ENCODE measurements at regions not wholly inside any gene's neighbourhood (a gene's known extent, or its start where the extent isn't known, plus 50 kb on each side); places are given as distances from the start of the nearest gene placed in this dataset.

- Histone ChIP-seq H3K4me3 (ENCODE audit: low read depth, low read length) (no peak overlapping the region), H3K79me2 (ENCODE audit: control insufficient read depth, insufficient read depth, low read length, unreplicated experiment) (no peaks in the 10 kb centered on the region), H2AFZ (ENCODE audit: low read length, unreplicated experiment) (no peak overlapping the region), H3K27ac (ENCODE audit: low read depth, low read length) (no peak overlapping the region), H3K36me3 (ENCODE audit: insufficient read depth, low read length) (no peaks in the 10 kb centered on the region), H3K27me3 (ENCODE audit: insufficient read depth, low read length) (no peaks in the 10 kb centered on the region), H3K4me1 (ENCODE audit: control insufficient read depth, insufficient read depth, low read length, unreplicated experiment) (peaks cover 21% of the 10 kb centered on the region)
Measured at GRCh38 chr20:7629880-7630279, 310.4 kb downstream of the HAO1 start.

GRCh38 chr20:7637184-7637583 lies 303.1 kb downstream of the HAO1 start:
- no peak overlapping the region for H2AFZ ChIP-seq (ENCODE audit: low read length, unreplicated experiment)
- H3K27me3 ChIP-seq (ENCODE audit: insufficient read depth, low read length): no peaks in the 10 kb centered on the region
- H3K36me3 ChIP-seq (ENCODE audit: insufficient read depth, low read length): no peaks in the 10 kb centered on the region
- H3K79me2 ChIP-seq (ENCODE audit: control insufficient read depth, insufficient read depth, low read length, unreplicated experiment): no peaks in the 10 kb centered on the region
- H3K4me3 ChIP-seq (ENCODE audit: low read depth, low read length): no peak overlapping the region
- H3K4me1 ChIP-seq (ENCODE audit: control insufficient read depth, insufficient read depth, low read length, unreplicated experiment): no peaks in the 10 kb centered on the region
- no peak overlapping the region for H3K27ac ChIP-seq (ENCODE audit: low read depth, low read length)

GRCh38 chr20:7650086-7650879 lies 290.0 kb downstream of the HAO1 start:
- H3K27ac ChIP-seq (ENCODE audit: low read depth, low read length): no peak overlapping the region
- no peaks in the 10 kb centered on the region for H3K79me2 ChIP-seq (ENCODE audit: control insufficient read depth, insufficient read depth, low read length, unreplicated experiment)
- H3K4me1 ChIP-seq (ENCODE audit: control insufficient read depth, insufficient read depth, low read length, unreplicated experiment): no peaks in the 10 kb centered on the region
- no peaks in the 10 kb centered on the region for H3K36me3 ChIP-seq (ENCODE audit: insufficient read depth, low read length)
- no peak overlapping the region for H2AFZ ChIP-seq (ENCODE audit: low read length, unreplicated experiment)
- H3K4me3 ChIP-seq (ENCODE audit: low read depth, low read length): no peak overlapping the region
- no peaks in the 10 kb centered on the region for H3K27me3 ChIP-seq (ENCODE audit: insufficient read depth, low read length)

GRCh38 chr20:7654231-7654630 lies 286.0 kb downstream of the HAO1 start:
- Histone ChIP-seq H3K36me3 (ENCODE audit: insufficient read depth, low read length) (no peaks in the 10 kb centered on the region), H3K27me3 (ENCODE audit: insufficient read depth, low read length) (no peaks in the 10 kb centered on the region), H3K27ac (ENCODE audit: low read depth, low read length) (no peak overlapping the region), H3K79me2 (ENCODE audit: control insufficient read depth, insufficient read depth, low read length, unreplicated experiment) (no peaks in the 10 kb centered on the region), H2AFZ (ENCODE audit: low read length, unreplicated experiment) (no peak overlapping the region), H3K4me1 (ENCODE audit: control insufficient read depth, insufficient read depth, low read length, unreplicated experiment) (no peaks in the 10 kb centered on the region), H3K4me3 (ENCODE audit: low read depth, low read length) (no peak overlapping the region)

- Histone ChIP-seq H3K27me3 (ENCODE audit: insufficient read depth, low read length) (no peaks in the 10 kb centered on the region), H3K36me3 (ENCODE audit: insufficient read depth, low read length) (no peaks in the 10 kb centered on the region), H3K4me1 (ENCODE audit: control insufficient read depth, insufficient read depth, low read length, unreplicated experiment) (no peaks in the 10 kb centered on the region), H2AFZ (ENCODE audit: low read length, unreplicated experiment) (no peak overlapping the region), H3K79me2 (ENCODE audit: control insufficient read depth, insufficient read depth, low read length, unreplicated experiment) (no peaks in the 10 kb centered on the region), H3K4me3 (ENCODE audit: low read depth, low read length) (no peak overlapping the region), H3K27ac (ENCODE audit: low read depth, low read length) (no peak overlapping the region)
Measured at GRCh38 chr20:7656687-7657467, 283.4 kb downstream of the HAO1 start.

GRCh38 chr20:7657569-7657968 lies 282.7 kb downstream of the HAO1 start:
- Histone ChIP-seq H3K27ac (ENCODE audit: low read depth, low read length) (no peak overlapping the region), H3K27me3 (ENCODE audit: insufficient read depth, low read length) (no peaks in the 10 kb centered on the region), H2AFZ (ENCODE audit: low read length, unreplicated experiment) (no peak overlapping the region), H3K36me3 (ENCODE audit: insufficient read depth, low read length) (no peaks in the 10 kb centered on the region), H3K79me2 (ENCODE audit: control insufficient read depth, insufficient read depth, low read length, unreplicated experiment) (no peaks in the 10 kb centered on the region), H3K4me1 (ENCODE audit: control insufficient read depth, insufficient read depth, low read length, unreplicated experiment) (no peaks in the 10 kb centered on the region), H3K4me3 (ENCODE audit: low read depth, low read length) (no peak overlapping the region)

- no peak overlapping the region for H2AFZ ChIP-seq (ENCODE audit: low read length, unreplicated experiment)
- H3K27ac ChIP-seq (ENCODE audit: low read depth, low read length): no peak overlapping the region
- H3K36me3 ChIP-seq (ENCODE audit: insufficient read depth, low read length): no peaks in the 10 kb centered on the region
- H3K4me3 ChIP-seq (ENCODE audit: low read depth, low read length): no peak overlapping the region
- no peaks in the 10 kb centered on the region for H3K27me3 ChIP-seq (ENCODE audit: insufficient read depth, low read length)
- H3K79me2 ChIP-seq (ENCODE audit: control insufficient read depth, insufficient read depth, low read length, unreplicated experiment): no peaks in the 10 kb centered on the region
- no peaks in the 10 kb centered on the region for H3K4me1 ChIP-seq (ENCODE audit: control insufficient read depth, insufficient read depth, low read length, unreplicated experiment)
Measured at GRCh38 chr20:7660165-7660564, 280.1 kb downstream of the HAO1 start.

- H2AFZ ChIP-seq (ENCODE audit: low read length, unreplicated experiment): no peak overlapping the region
- no peaks in the 10 kb centered on the region for H3K27me3 ChIP-seq (ENCODE audit: insufficient read depth, low read length)
- H3K79me2 ChIP-seq (ENCODE audit: control insufficient read depth, insufficient read depth, low read length, unreplicated experiment): no peaks in the 10 kb centered on the region
- no peak overlapping the region for H3K27ac ChIP-seq (ENCODE audit: low read depth, low read length)
- peaks cover 4% of the 10 kb centered on the region for H3K4me1 ChIP-seq (ENCODE audit: control insufficient read depth, insufficient read depth, low read length, unreplicated experiment)
- no peak overlapping the region for H3K4me3 ChIP-seq (ENCODE audit: low read depth, low read length)
- no peaks in the 10 kb centered on the region for H3K36me3 ChIP-seq (ENCODE audit: insufficient read depth, low read length)
Measured at GRCh38 chr20:7665376-7665775, 274.9 kb downstream of the HAO1 start.

GRCh38 chr20:7667194-7667593 lies 273.1 kb downstream of the HAO1 start:
- peaks cover 4% of the 10 kb centered on the region for H3K4me1 ChIP-seq (ENCODE audit: control insufficient read depth, insufficient read depth, low read length, unreplicated experiment)
- H3K4me3 ChIP-seq (ENCODE audit: low read depth, low read length): no peak overlapping the region; the same call in 1 of the 2 replicates
- H3K79me2 ChIP-seq (ENCODE audit: control insufficient read depth, insufficient read depth, low read length, unreplicated experiment): no peaks in the 10 kb centered on the region
- H3K36me3 ChIP-seq (ENCODE audit: insufficient read depth, low read length): no peaks in the 10 kb centered on the region
- H3K27ac ChIP-seq (ENCODE audit: low read depth, low read length): no peak overlapping the region
- no peaks in the 10 kb centered on the region for H3K27me3 ChIP-seq (ENCODE audit: insufficient read depth, low read length)
- H2AFZ ChIP-seq (ENCODE audit: low read length, unreplicated experiment): no peak overlapping the region

- H3K4me1 ChIP-seq (ENCODE audit: control insufficient read depth, insufficient read depth, low read length, unreplicated experiment): peaks cover 2% of the 10 kb centered on the region
- H3K36me3 ChIP-seq (ENCODE audit: insufficient read depth, low read length): no peaks in the 10 kb centered on the region
- no peak overlapping the region for H2AFZ ChIP-seq (ENCODE audit: low read length, unreplicated experiment)
- no peaks in the 10 kb centered on the region for H3K79me2 ChIP-seq (ENCODE audit: control insufficient read depth, insufficient read depth, low read length, unreplicated experiment)
- H3K27me3 ChIP-seq (ENCODE audit: insufficient read depth, low read length): no peaks in the 10 kb centered on the region
- no peak overlapping the region for H3K4me3 ChIP-seq (ENCODE audit: low read depth, low read length)
- H3K27ac ChIP-seq (ENCODE audit: low read depth, low read length): no peak overlapping the region
Measured at GRCh38 chr20:7672571-7672970, 267.7 kb downstream of the HAO1 start.

GRCh38 chr20:7673841-7674240 lies 266.4 kb downstream of the HAO1 start:
- Histone ChIP-seq H3K79me2 (ENCODE audit: control insufficient read depth, insufficient read depth, low read length, unreplicated experiment) (no peaks in the 10 kb centered on the region), H3K36me3 (ENCODE audit: insufficient read depth, low read length) (no peaks in the 10 kb centered on the region), H2AFZ (ENCODE audit: low read length, unreplicated experiment) (no peak overlapping the region), H3K27me3 (ENCODE audit: insufficient read depth, low read length) (no peaks in the 10 kb centered on the region), H3K4me1 (ENCODE audit: control insufficient read depth, insufficient read depth, low read length, unreplicated experiment) (no peaks in the 10 kb centered on the region), H3K4me3 (ENCODE audit: low read depth, low read length) (no peak overlapping the region), H3K27ac (ENCODE audit: low read depth, low read length) (no peak overlapping the region)
